ENCODE measurements at regions not wholly inside any gene's neighbourhood (a gene's known extent, or its start where the extent isn't known, plus 50 kb on each side); places are given as distances from the start of the nearest gene placed in this dataset.
"Not testable (repeated sequence)": the region's sequence is repeated elsewhere in the genome, so short reads cannot be mapped to it uniquely, and the experiment has no call there.

DNA sequence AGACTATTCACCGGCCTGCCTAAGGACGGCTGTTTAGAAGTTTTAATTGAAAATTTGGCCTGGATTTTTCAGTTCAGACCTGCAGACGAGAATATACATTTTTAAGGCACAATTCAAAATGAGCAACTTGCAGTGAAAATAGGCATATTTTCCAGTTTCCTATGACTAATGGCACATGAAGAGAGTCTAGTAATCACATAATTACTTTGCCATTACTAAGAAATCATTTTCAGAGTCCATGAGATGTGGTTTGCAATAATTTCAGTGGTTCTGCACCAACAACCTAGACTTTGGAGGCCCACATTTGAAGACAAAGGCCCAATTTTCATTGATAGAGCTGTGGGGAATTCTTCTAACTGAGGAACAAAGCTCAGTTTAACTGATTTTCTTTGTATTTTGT lies 205.3 kb downstream of the SOX2 start:
- Histone ChIP-seq H3K27ac (ENCODE audit: low read depth, low read length, severe bottlenecking) (no peak overlapping the region), H3K36me3 (ENCODE audit: control insufficient read depth, insufficient read depth, low read length) (no peaks in the 10 kb centered on the region), H3K9me3 (ENCODE audit: control insufficient read depth, low read length) (no peaks in the 10 kb centered on the region), H3K4me3 (ENCODE audit: extremely low read depth, insufficient read depth, low read length, poor library complexity, severe bottlenecking) (no peak overlapping the region), H3K4me1 (ENCODE audit: control insufficient read depth, insufficient read depth, low read length, poor library complexity, severe bottlenecking) (no peaks in the 10 kb centered on the region)
- 80 to 95% methylated on average over 1 to 3 of the region's 3 CpGs for WGBS, 2 experiments (ENCODE audit: insufficient coverage in 2 of 2)

DNA sequence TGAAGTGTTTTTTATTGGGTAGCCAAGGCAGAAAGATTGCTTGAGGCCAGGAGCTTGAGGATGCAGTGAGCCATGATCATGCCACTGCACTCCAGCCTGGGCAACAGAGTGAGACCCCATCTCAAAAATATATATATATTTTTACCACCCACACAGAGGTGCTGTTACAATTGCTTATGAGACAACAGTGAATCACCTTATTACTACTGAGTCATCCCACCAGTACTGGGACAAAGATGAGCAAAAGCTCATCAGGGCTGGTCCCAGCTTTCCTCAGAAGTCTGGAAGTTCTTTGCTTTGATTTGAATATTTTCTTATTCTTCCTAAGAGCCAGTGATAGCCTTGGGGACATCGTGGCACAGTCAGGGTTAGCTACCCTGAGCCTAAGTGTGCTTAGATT lies 207.7 kb downstream of the SOX2 start:
- no CpG with 5 or more reads among the region's 1 CpG for WGBS, 2 experiments (ENCODE audit: insufficient coverage in 2 of 2)
- no peaks in the 10 kb centered on the region for H3K9me3 ChIP-seq (ENCODE audit: control insufficient read depth, low read length)
- no peak overlapping the region for H3K27ac ChIP-seq (ENCODE audit: low read depth, low read length, severe bottlenecking)
- no peaks in the 10 kb centered on the region for H3K36me3 ChIP-seq (ENCODE audit: control insufficient read depth, insufficient read depth, low read length)
- H3K4me1 ChIP-seq (ENCODE audit: control insufficient read depth, insufficient read depth, low read length, poor library complexity, severe bottlenecking) = no peaks in the 10 kb centered on the region
- no peak overlapping the region for H3K4me3 ChIP-seq (ENCODE audit: extremely low read depth, insufficient read depth, low read length, poor library complexity, severe bottlenecking)

DNA sequence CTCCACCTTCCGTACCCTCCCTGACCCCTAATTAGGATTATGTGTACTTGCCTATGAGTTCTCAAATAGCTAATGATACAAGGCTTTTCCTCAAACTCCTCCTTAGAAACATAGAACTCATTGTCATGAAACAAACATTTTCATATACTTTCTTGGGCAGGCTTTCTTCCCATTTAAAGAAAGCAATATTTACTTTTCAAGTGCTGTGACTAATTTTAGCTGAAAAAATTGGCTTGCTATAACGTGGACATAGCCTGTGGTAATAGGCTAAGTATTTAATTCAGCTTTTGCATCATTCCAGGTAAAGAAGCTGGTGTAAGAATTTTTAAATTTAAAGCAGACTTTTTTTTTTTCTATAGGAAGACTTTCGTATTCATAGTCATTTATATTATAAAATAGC lies 208.7 kb downstream of the SOX2 start:
- WGBS, 2 experiments (ENCODE audit: insufficient coverage in 2 of 2) = no CpG with 5 or more reads among the region's 3 CpGs
- no peaks in the 10 kb centered on the region for H3K4me1 ChIP-seq (ENCODE audit: control insufficient read depth, insufficient read depth, low read length, poor library complexity, severe bottlenecking)
- no peaks in the 10 kb centered on the region for H3K36me3 ChIP-seq (ENCODE audit: control insufficient read depth, insufficient read depth, low read length)
- H3K4me3 ChIP-seq (ENCODE audit: extremely low read depth, insufficient read depth, low read length, poor library complexity, severe bottlenecking) = no peak overlapping the region
- H3K9me3 ChIP-seq (ENCODE audit: control insufficient read depth, low read length) = no peaks in the 10 kb centered on the region
- H3K27ac ChIP-seq (ENCODE audit: low read depth, low read length, severe bottlenecking) = no peak overlapping the region

DNA sequence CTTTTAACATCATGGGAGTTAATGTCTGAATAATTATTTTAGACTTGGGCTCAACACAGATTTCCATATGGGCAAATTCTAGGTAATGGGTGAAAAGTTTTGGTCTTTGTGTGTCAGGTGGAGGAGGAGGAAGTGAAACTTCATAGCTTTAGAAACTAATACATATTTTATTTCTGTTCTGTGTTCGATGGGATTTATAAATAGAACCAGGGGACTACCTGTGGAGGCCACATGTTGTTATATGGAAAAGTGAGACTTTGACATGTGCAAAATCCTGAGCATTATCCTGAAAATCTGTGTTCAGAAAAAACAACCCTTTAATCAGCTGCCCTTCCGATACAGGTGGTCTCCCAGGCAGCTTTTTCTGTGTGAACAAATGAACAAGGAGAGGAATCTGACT lies 209.5 kb downstream of the SOX2 start:
- Histone ChIP-seq H3K4me1 (ENCODE audit: control insufficient read depth, insufficient read depth, low read length, poor library complexity, severe bottlenecking) (no peaks in the 10 kb centered on the region), H3K4me3 (ENCODE audit: extremely low read depth, insufficient read depth, low read length, poor library complexity, severe bottlenecking) (no peak overlapping the region), H3K9me3 (ENCODE audit: control insufficient read depth, low read length) (no peaks in the 10 kb centered on the region), H3K36me3 (ENCODE audit: control insufficient read depth, insufficient read depth, low read length) (no peaks in the 10 kb centered on the region), H3K27ac (ENCODE audit: low read depth, low read length, severe bottlenecking) (no peak overlapping the region)
- 100% methylated on average over 1 to 2 of the region's 2 CpGs for WGBS, 2 experiments (ENCODE audit: insufficient coverage in 2 of 2)

DNA sequence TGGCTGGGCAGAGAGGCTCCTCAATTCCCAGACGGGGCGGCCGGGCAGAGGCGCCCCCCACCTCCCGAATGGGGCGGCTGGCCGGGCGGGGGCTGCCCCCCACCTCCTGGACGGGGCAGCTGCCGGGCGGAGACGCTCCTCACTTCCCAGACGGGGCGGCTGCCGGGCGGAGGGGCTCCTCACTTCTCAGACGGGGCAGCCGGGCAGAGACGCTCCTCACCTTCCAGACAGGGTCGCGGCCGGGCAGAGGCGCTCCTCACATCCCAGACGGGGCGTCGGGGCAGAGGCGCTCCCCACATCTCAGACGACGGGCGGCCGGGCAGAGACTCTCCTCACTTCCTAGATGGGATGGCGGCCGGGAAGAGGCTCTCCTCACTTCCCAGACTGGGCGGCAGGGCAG lies 214.1 kb downstream of the SOX2 start:
- WGBS, 2 experiments (ENCODE audit: insufficient coverage in 2 of 2) = 80 to 95% methylated on average over 3 to 17 of the region's 34 CpGs
- H3K9me3 ChIP-seq (ENCODE audit: control insufficient read depth, low read length); H3K4me3 ChIP-seq (ENCODE audit: extremely low read depth, insufficient read depth, low read length, poor library complexity, severe bottlenecking); H3K36me3 ChIP-seq (ENCODE audit: control insufficient read depth, insufficient read depth, low read length); H3K4me1 ChIP-seq (ENCODE audit: control insufficient read depth, insufficient read depth, low read length, poor library complexity, severe bottlenecking); H3K27ac ChIP-seq (ENCODE audit: low read depth, low read length, severe bottlenecking): not testable (repeated sequence)

DNA sequence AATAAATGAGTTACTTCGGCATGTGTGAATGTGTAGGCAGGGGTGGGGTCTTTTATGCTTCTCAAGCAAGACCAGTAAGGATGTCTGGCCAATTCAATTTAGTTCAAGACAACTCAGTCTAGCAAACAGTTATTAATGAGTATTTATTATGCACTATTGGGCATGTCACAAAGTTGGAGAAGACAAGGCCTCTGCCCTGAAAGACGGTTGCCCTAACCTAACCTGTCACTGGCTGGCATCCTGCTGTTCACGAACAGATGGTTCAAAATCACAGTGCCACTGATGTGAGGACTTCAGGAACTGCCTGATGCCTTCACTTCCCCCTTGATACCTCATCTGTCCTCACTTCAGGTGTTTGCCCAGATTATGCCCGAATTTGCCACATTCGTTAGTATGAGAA lies 217.8 kb downstream of the SOX2 start:
- Histone ChIP-seq H3K4me1 (ENCODE audit: control insufficient read depth, insufficient read depth, low read length, poor library complexity, severe bottlenecking) (no peaks in the 10 kb centered on the region), H3K9me3 (ENCODE audit: control insufficient read depth, low read length) (no peaks in the 10 kb centered on the region), H3K36me3 (ENCODE audit: control insufficient read depth, insufficient read depth, low read length) (no peaks in the 10 kb centered on the region), H3K4me3 (ENCODE audit: extremely low read depth, insufficient read depth, low read length, poor library complexity, severe bottlenecking) (no peak overlapping the region), H3K27ac (ENCODE audit: low read depth, low read length, severe bottlenecking) (no peak overlapping the region)
- WGBS, 2 experiments (ENCODE audit: insufficient coverage in 2 of 2) = 78 to 86% methylated on average over 4 of the region's 5 CpGs

DNA sequence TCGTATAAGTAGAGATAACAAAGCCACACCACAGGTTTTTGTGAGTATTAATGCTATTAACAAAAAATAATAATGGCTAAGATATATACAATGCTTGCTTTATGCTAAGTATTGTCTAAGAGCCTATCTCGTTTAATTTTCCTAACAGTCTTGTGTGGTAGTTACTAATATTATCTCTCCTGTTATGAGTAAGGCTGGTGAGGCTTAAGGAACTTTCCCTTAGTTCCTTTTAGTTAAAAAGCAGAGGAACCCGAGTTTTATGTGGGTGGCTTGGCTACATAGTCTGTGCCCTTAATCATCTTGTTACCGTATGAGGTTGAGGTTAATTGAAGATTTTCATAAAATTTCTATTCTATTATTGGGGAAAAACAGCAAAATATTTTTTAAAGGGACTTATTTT lies 218.4 kb downstream of the SOX2 start:
- no peaks in the 10 kb centered on the region for H3K9me3 ChIP-seq (ENCODE audit: control insufficient read depth, low read length)
- WGBS, 2 experiments (ENCODE audit: insufficient coverage in 2 of 2) = no CpG with 5 or more reads among the region's 4 CpGs
- H3K36me3 ChIP-seq (ENCODE audit: control insufficient read depth, insufficient read depth, low read length) = no peaks in the 10 kb centered on the region
- H3K4me1 ChIP-seq (ENCODE audit: control insufficient read depth, insufficient read depth, low read length, poor library complexity, severe bottlenecking) = no peaks in the 10 kb centered on the region
- no peak overlapping the region for H3K4me3 ChIP-seq (ENCODE audit: extremely low read depth, insufficient read depth, low read length, poor library complexity, severe bottlenecking)
- H3K27ac ChIP-seq (ENCODE audit: low read depth, low read length, severe bottlenecking) = no peak overlapping the region

DNA sequence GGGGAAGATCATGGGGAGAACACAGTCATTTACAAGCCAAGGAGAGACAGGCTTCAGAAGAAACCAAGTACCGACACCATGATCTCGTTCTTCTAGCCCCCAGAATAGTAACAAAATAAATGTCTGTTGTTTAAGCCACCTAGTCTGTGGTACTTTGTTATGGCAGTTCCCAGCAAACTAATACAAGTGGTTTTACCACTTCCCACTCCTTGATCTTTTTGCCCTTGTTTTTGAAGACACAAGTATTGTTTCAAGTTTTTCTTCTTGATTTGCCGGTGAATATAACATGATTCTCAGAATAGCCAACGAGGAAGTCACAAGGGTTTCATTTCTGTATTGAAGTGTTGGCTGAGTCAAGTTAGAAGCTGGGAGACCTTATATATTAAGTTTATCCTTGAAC lies 220.3 kb downstream of the SOX2 start:
- 79 to 89% methylated on average over 2 of the region's 4 CpGs for WGBS, 2 experiments (ENCODE audit: insufficient coverage in 2 of 2)
- Histone ChIP-seq H3K4me1 (ENCODE audit: control insufficient read depth, insufficient read depth, low read length, poor library complexity, severe bottlenecking) (no peaks in the 10 kb centered on the region), H3K4me3 (ENCODE audit: extremely low read depth, insufficient read depth, low read length, poor library complexity, severe bottlenecking) (no peak overlapping the region), H3K27ac (ENCODE audit: low read depth, low read length, severe bottlenecking) (no peak overlapping the region), H3K9me3 (ENCODE audit: control insufficient read depth, low read length) (no peaks in the 10 kb centered on the region), H3K36me3 (ENCODE audit: control insufficient read depth, insufficient read depth, low read length) (no peaks in the 10 kb centered on the region)

DNA sequence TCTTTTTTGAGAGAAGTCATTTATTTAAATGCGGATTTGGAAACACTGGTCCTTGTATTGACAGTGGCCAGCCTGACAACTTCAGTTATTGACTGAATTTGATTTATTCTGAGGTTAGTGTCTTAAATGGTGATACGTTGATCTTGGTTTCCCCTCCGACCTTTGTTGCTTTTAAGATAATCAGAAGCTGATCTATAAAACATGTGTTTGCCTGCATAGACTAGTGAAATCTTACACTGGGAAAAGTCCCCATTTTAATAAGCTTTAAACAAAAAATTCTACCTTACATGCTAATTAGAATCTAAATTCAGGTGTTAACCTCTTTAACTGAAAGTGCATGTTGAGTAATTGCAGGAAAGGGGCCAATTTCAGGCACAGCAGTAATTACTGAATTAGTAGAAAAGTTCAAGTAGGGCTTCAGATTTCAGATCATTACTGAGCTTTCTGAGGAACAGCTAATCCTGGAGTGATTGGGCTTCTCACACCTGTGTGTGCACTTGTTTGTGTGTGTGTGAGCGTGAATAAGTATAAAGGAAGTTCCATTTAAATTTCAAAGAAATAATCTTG lies 221.4 kb downstream of the SOX2 start:
- no peaks in the 10 kb centered on the region for H3K36me3 ChIP-seq (ENCODE audit: control insufficient read depth, insufficient read depth, low read length)
- H3K9me3 ChIP-seq (ENCODE audit: control insufficient read depth, low read length) = no peaks in the 10 kb centered on the region
- no peak overlapping the region for H3K27ac ChIP-seq (ENCODE audit: low read depth, low read length, severe bottlenecking)
- H3K4me3 ChIP-seq (ENCODE audit: extremely low read depth, insufficient read depth, low read length, poor library complexity, severe bottlenecking) = no peak overlapping the region
- WGBS, 2 experiments (ENCODE audit: insufficient coverage in 2 of 2) = 86 to 94% methylated on average over 1 to 3 of the region's 4 CpGs
- no peaks in the 10 kb centered on the region for H3K4me1 ChIP-seq (ENCODE audit: control insufficient read depth, insufficient read depth, low read length, poor library complexity, severe bottlenecking)

DNA sequence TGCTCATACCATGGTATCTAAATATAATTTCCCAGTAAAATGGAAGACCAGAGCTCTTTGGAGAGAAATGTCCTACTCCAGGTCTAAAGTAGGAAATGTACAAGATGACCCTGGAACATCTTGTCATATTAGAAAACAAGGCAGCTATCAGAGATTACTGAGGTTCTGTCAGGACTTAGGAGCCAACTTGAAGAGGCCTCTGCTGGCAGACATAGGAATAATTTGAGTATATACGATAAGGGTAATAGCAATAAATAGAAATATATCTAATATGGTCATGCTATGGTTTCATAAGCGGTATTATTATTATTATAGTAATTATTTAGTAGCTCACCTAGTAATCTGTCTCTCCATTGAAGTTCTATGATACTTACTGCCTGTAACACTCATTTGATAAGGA lies 224.2 kb downstream of the SOX2 start:
- no peaks in the 10 kb centered on the region for H3K4me1 ChIP-seq (ENCODE audit: control insufficient read depth, insufficient read depth, low read length, poor library complexity, severe bottlenecking)
- H3K4me3 ChIP-seq (ENCODE audit: extremely low read depth, insufficient read depth, low read length, poor library complexity, severe bottlenecking) = no peak overlapping the region
- no peak overlapping the region for H3K27ac ChIP-seq (ENCODE audit: low read depth, low read length, severe bottlenecking)
- H3K36me3 ChIP-seq (ENCODE audit: control insufficient read depth, insufficient read depth, low read length) = no peaks in the 10 kb centered on the region
- H3K9me3 ChIP-seq (ENCODE audit: control insufficient read depth, low read length) = no peaks in the 10 kb centered on the region
- WGBS, 2 experiments (ENCODE audit: insufficient coverage in 2 of 2) = no CpG with 5 or more reads among the region's 2 CpGs

DNA sequence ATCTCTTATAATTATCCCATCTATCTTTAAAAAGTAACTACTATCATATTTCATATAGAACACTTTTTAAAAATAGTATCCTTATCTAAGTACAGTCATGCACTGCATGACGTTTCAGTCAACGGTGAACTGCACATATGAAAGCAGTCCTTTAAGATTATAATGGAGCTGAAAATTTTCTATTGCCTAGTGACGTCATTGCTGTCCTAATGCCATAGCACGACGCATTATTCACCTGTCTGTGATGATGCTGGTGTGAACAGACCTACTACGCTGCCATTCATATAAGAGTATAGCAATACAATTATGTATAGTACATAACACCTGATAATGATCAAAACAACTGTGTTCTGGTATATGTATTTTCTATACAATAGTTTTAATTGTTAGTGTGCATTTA lies 225.0 kb downstream of the SOX2 start:
- H3K4me3 ChIP-seq (ENCODE audit: extremely low read depth, insufficient read depth, low read length, poor library complexity, severe bottlenecking) = no peak overlapping the region
- H3K9me3 ChIP-seq (ENCODE audit: control insufficient read depth, low read length) = no peaks in the 10 kb centered on the region
- H3K36me3 ChIP-seq (ENCODE audit: control insufficient read depth, insufficient read depth, low read length) = no peaks in the 10 kb centered on the region
- H3K27ac ChIP-seq (ENCODE audit: low read depth, low read length, severe bottlenecking) = no peak overlapping the region
- H3K4me1 ChIP-seq (ENCODE audit: control insufficient read depth, insufficient read depth, low read length, poor library complexity, severe bottlenecking) = no peaks in the 10 kb centered on the region
- 90 to 100% methylated on average over 2 to 5 of the region's 6 CpGs for WGBS, 2 experiments (ENCODE audit: insufficient coverage in 2 of 2)

All from mesodermal cell (in vitro differentiated cells).